Naive thymus-derived CD4-positive, alpha-beta T cell (primary cell): ENCODE measurements at regions not wholly inside any gene's neighbourhood (a gene's known extent, or its start where the extent isn't known, plus 50 kb on each side); places are given as distances from the start of the nearest gene placed in this dataset.

Source experiments
- ATAC-seq: fragments of 150-1000 bp; cut with Tn5 transposase; 2 replicates; pipeline ENCODE4 v1.10.0; 2021; ENCODE audit warnings: mild to moderate bottlenecking, moderate library complexity
- CTCF ChIA-PET: fragments of 350-600 bp; sonication (Branson Sonifier 250); formaldehyde crosslinking; loops from one replicate; lab custom pipeline; 2021; ENCODE audit warnings: antibody characterized with exemption; lab: Charles Lee
- POLR2A ChIA-PET: fragments of 350-600 bp; sonication (Branson Sonifier 250); formaldehyde crosslinking; loops from one replicate; lab custom pipeline; 2021; ENCODE audit warnings: antibody characterized with exemption, inconsistent platforms; lab: Charles Lee
- DNase-seq, 9 donors: peaks; one replicate each; pipeline versions ENCODE4 v3.0.0 to v3.0.0-alpha.2; 2020 to 2022; ENCODE audit warnings: mixed read lengths in 1 of 9
- H3K27ac ChIP-seq: one replicate; pipeline ENCODE4 v1.7.0; 2013; ENCODE audit warnings: mild to moderate bottlenecking, low read depth, low read length, moderate library complexity
- H3K27me3 ChIP-seq, 2 donors: one replicate each; pipeline ENCODE4 v1.7.0; 2013; ENCODE audit warnings: low read length in 2 of 2, mild to moderate bottlenecking in 2 of 2, moderate library complexity in 2 of 2; ENCODE audit not compliant: control insufficient read depth in 2 of 2, insufficient read depth in 2 of 2
- H3K36me3 ChIP-seq, 3 experiments: 1 replicate in 2 of 3; 2 replicates in 1 of 3; pipeline ENCODE4 v1.7.0; 2013; ENCODE audit warnings: low read length in 3 of 3, mild to moderate bottlenecking in 3 of 3, moderate library complexity in 1 of 3; ENCODE audit not compliant: insufficient read depth in 3 of 3, control insufficient read depth in 2 of 3
- H3K4me1 ChIP-seq, 2 donors: one replicate each; pipeline ENCODE4 v1.7.0; 2013; ENCODE audit warnings: low read length in 2 of 2, mild to moderate bottlenecking in 2 of 2, moderate library complexity in 1 of 2; ENCODE audit not compliant: control insufficient read depth in 2 of 2, insufficient read depth in 2 of 2
- H3K4me3 ChIP-seq: 2 replicates; pipeline ENCODE4 v1.7.0; 2013; ENCODE audit warnings: mild to moderate bottlenecking, low read length
- H3K9me3 ChIP-seq, 3 experiments: 1 replicate in 2 of 3; 2 replicates in 1 of 3; pipeline ENCODE4 v1.7.0; 2013; ENCODE audit warnings: low read length in 3 of 3; ENCODE audit not compliant: control insufficient read depth in 2 of 3
- H3K27ac Mint-ChIP-seq, 9 donors: one replicate each; pipeline ENCODE4 v1.8.0; 2020 to 2022; ENCODE audit warnings: mixed read lengths in 9 of 9, mild to moderate bottlenecking in 8 of 9, moderate library complexity in 5 of 9, inconsistent platforms in 2 of 9
- H3K27me3 Mint-ChIP-seq, 5 donors: one replicate each; pipeline ENCODE4 v1.8.0; 2021 to 2022; ENCODE audit warnings: mixed read lengths in 5 of 5, mild to moderate bottlenecking in 1 of 5
- H3K36me3 Mint-ChIP-seq, 5 donors: one replicate each; pipeline ENCODE4 v1.8.0; 2020 to 2022; ENCODE audit warnings: mixed read lengths in 5 of 5, mild to moderate bottlenecking in 3 of 5, inconsistent platforms in 1 of 5
- H3K4me1 Mint-ChIP-seq, 7 donors: one replicate each; pipeline ENCODE4 v1.8.0; 2020 to 2022; ENCODE audit warnings: mixed read lengths in 7 of 7, mild to moderate bottlenecking in 3 of 7, inconsistent platforms in 1 of 7
- H3K4me3 Mint-ChIP-seq, 10 donors: one replicate each; pipeline ENCODE4 v1.8.0; 2020 to 2022; ENCODE audit warnings: mild to moderate bottlenecking in 10 of 10, mixed read lengths in 10 of 10, moderate library complexity in 6 of 10, inconsistent platforms in 2 of 10
- H3K9me3 Mint-ChIP-seq, 11 donors: one replicate each; pipeline ENCODE4 v1.8.0; 2020 to 2022; ENCODE audit warnings: mixed read lengths in 11 of 11, mild to moderate bottlenecking in 4 of 11, inconsistent platforms in 1 of 11, moderate library complexity in 1 of 11
- intact Hi-C, 2 donors: fragments of 100-400 bp; cut with micrococcal nuclease; formaldehyde crosslinking; loops; one replicate each; pipeline ENCODE4 v1.15.1; 2023

DNA sequence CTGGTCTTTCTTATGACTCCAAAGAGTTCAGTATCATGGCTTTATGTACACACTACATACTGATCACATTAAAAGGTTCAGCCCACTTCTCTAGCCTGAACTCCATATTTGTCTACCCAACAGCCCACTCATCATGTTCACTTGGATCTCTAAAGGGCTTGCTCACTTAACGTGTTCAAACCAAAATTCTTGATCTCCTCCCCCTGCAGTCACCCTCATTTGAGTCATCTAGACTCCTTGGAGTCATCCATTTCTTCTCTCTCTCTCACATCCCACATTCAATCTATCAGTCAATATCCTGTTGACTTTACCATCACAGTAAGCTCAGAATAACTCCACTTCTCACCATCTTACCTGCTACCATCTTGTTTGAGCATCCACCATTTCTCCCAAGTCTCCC lies 148.4 kb upstream of the ARID2 start:
- Mint-ChIP-seq H3K27me3 (peaks cover 0 to 10% (median 3%) of the 10 kb centered on the region in 5 donors), H3K36me3 (no peaks in the 10 kb centered on the region), H3K27ac (no peak overlapping the region), H3K4me1 (peaks cover 0 to 5% (median 2%) of the 10 kb centered on the region in 7 donors), H3K9me3 (peaks cover 0 to 7% (median 0%) of the 10 kb centered on the region in 11 donors), H3K4me3 (no peak overlapping the region)
- POLR2A ChIA-PET: no interaction called here
- no peaks in the 10 kb centered on the region for H3K27me3 ChIP-seq
- H3K27ac ChIP-seq: no peak overlapping the region
- H3K36me3 ChIP-seq: no peaks in the 10 kb centered on the region
- no peak overlapping the region for H3K4me3 ChIP-seq
- ATAC-seq (no peak), DNase-seq (no peak)
- intact Hi-C loops: no loop called here
- CTCF ChIA-PET: no interaction called here
- H3K9me3 ChIP-seq: no peaks in the 10 kb centered on the region
- no peaks in the 10 kb centered on the region for H3K4me1 ChIP-seq

- no peaks in the 10 kb centered on the region for H3K36me3 ChIP-seq
- peaks cover 0 to 10% (median 3%) of the 10 kb centered on the region in 5 donors for H3K27me3 Mint-ChIP-seq
- H3K27ac ChIP-seq: no peak overlapping the region
- H3K4me1 Mint-ChIP-seq: no peaks in the 10 kb centered on the region
- H3K4me1 ChIP-seq: no peaks in the 10 kb centered on the region
- no peak for DNase-seq
- intact Hi-C loops: no loop called here
- no peaks in the 10 kb centered on the region for H3K9me3 ChIP-seq
- CTCF ChIA-PET: interaction anchor here (1.1 kb wide), 1 partner anchor 11 kb away, joined by 3 read pairs; no protein-coding TSS in a partner anchor
- ATAC-seq: no peak
- peaks cover 0 to 7% (median 0%) of the 10 kb centered on the region in 11 donors for H3K9me3 Mint-ChIP-seq
- H3K4me3 Mint-ChIP-seq: no peak overlapping the region
- no peak overlapping the region for H3K27ac Mint-ChIP-seq
- POLR2A ChIA-PET: no interaction called here
- H3K36me3 Mint-ChIP-seq: no peaks in the 10 kb centered on the region
- no peaks in the 10 kb centered on the region for H3K27me3 ChIP-seq
- no peak overlapping the region for H3K4me3 ChIP-seq
These were observed 147.0 kb upstream of the ARID2 start for GRCh38 chr12:45582536-45582935.

DNA sequence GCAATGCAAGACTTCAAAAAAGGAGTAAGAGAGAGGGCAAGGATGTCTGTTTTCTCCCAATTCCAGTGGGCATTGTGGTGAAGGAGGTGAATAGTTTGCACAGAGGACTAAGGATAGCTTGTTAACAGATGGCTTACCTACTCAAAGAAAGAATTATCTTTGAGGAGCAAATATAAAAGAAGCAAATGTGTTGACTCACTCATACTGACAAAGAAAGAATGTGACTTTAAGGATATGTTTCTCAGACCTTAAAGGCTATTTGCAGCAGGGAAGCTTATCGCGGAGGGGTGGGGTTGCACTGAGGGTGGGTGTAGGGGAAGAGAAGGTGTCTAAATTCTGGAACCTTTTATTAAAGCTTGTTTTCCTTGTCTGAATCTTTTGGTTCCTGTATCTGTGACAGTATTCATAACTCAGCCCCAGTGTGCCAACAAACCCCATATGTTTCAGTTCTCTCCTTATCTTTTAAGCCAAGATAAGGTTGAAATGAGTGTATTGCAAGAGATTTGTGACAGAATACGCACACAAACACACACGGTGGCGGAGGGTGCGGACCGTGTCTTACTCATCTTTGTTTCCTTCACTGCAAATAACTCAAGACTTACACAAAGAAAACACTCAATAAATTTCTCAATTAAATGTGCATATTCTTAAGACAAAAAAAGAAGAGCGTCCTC lies 146.4 kb upstream of the ARID2 start:
- Mint-ChIP-seq H3K36me3 (no peaks in the 10 kb centered on the region), H3K4me3 (no peak overlapping the region), H3K27me3 (peaks cover 0 to 10% (median 3%) of the 10 kb centered on the region in 5 donors), H3K9me3 (peaks cover 0 to 7% (median 0%) of the 10 kb centered on the region in 11 donors), H3K4me1 (no peaks in the 10 kb centered on the region), H3K27ac (no peak overlapping the region)
- no peaks in the 10 kb centered on the region for H3K27me3 ChIP-seq
- ChIA-PET CTCF (interaction anchor here (0.6 to 1.1 kb wide), 2 partner anchors 11 to 122 kb away, joined by 3 read pairs; no protein-coding TSS in a partner anchor), POLR2A (no interaction called here)
- intact Hi-C loops: no loop called here
- ATAC-seq (peak; percentile 55), DNase-seq (no peak)
- no peak overlapping the region for H3K27ac ChIP-seq
- H3K9me3 ChIP-seq: no peaks in the 10 kb centered on the region
- H3K4me3 ChIP-seq: no peak overlapping the region
- no peaks in the 10 kb centered on the region for H3K4me1 ChIP-seq
- no peaks in the 10 kb centered on the region for H3K36me3 ChIP-seq

DNA sequence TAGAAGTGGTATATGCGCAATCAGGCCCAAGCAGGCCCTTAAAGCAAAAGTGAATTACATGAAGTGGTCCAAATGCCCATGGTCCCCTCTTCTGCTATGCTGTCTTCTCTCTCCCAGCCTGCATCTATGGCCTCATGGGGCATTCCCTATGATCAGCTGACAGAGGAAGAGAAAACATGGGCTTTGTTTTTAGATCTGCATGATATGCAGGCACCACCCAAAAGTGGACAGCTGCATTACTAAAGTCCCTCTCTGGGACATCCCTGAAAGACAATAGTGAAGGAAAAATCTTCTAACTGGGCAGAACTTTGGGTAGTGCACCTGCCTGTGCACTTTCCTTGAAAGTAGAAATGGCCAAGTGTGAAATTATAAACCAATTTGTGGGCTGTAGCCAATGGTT lies 145.2 kb upstream of the ARID2 start:
- ATAC-seq (no peak), DNase-seq (no peak)
- Mint-ChIP-seq H3K27me3 (peaks cover 0 to 10% (median 3%) of the 10 kb centered on the region in 5 donors), H3K9me3 (peaks cover 0 to 7% (median 0%) of the 10 kb centered on the region in 11 donors), H3K27ac (no peak overlapping the region), H3K36me3 (no peaks in the 10 kb centered on the region), H3K4me3 (no peak overlapping the region), H3K4me1 (no peaks in the 10 kb centered on the region)
- intact Hi-C loops: no loop called here
- no peaks in the 10 kb centered on the region for H3K9me3 ChIP-seq
- no peak overlapping the region for H3K27ac ChIP-seq
- POLR2A ChIA-PET: no interaction called here
- H3K27me3 ChIP-seq: no peaks in the 10 kb centered on the region
- H3K4me1 ChIP-seq: no peaks in the 10 kb centered on the region
- CTCF ChIA-PET: no interaction called here
- no peaks in the 10 kb centered on the region for H3K36me3 ChIP-seq
- H3K4me3 ChIP-seq: no peak overlapping the region

GRCh38 chr12:45585522-45586230 lies 143.8 kb upstream of the ARID2 start:
- Histone ChIP-seq H3K9me3 (no peaks in the 10 kb centered on the region), H3K4me1 (no peaks in the 10 kb centered on the region), H3K4me3 (no peak overlapping the region), H3K27ac (no peak overlapping the region), H3K36me3 (no peaks in the 10 kb centered on the region), H3K27me3 (no peaks in the 10 kb centered on the region)
- intact Hi-C loops: no loop called here
- ATAC-seq (no peak), DNase-seq (no peak)
- peaks cover 0 to 10% (median 5%) of the 10 kb centered on the region in 5 donors for H3K27me3 Mint-ChIP-seq
- H3K4me1 Mint-ChIP-seq: no peaks in the 10 kb centered on the region
- peaks cover 0 to 7% (median 0%) of the 10 kb centered on the region in 11 donors for H3K9me3 Mint-ChIP-seq
- ChIA-PET POLR2A (interaction anchor here (0.6 kb wide), 1 partner anchor 47 kb away, joined by 3 read pairs; no protein-coding TSS in a partner anchor), CTCF (no interaction called here)
- H3K36me3 Mint-ChIP-seq: peaks cover 0 to 2% (median 0%) of the 10 kb centered on the region in 5 donors
- no peak overlapping the region for H3K27ac Mint-ChIP-seq
- no peak overlapping the region for H3K4me3 Mint-ChIP-seq

DNA sequence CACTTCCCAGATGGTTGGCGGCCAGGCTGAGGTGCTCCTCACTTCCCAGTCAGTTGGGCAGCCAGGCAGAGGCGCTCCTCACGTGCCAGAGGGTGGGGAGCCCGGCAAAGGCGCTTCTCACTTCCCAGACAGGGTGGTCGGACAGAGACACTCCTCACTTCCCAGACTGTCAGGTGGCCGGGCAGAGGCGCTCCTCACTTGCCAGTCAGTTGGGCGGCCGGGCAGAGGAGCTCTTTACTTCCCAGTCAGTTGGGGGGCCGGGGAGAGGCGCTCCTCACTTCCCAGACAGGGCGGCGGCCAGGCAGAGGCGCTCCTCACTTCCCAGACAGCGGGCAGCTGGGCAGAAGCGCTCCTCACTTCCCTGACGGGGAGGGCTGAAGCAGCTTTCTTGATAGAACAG lies 143.0 kb upstream of the ARID2 start:
- H3K4me1 ChIP-seq: no peaks in the 10 kb centered on the region
- Mint-ChIP-seq H3K4me3 (no peak overlapping the region), H3K36me3 (peaks cover 0 to 2% (median 0%) of the 10 kb centered on the region in 5 donors), H3K27ac (no peak overlapping the region), H3K27me3 (peaks cover 0 to 10% (median 5%) of the 10 kb centered on the region in 5 donors), H3K9me3 (peaks cover 0 to 2% (median 0%) of the 10 kb centered on the region in 11 donors), H3K4me1 (no peaks in the 10 kb centered on the region)
- no peaks in the 10 kb centered on the region for H3K36me3 ChIP-seq
- no peak for DNase-seq
- ChIA-PET POLR2A (interaction anchor here (0.6 kb wide), 1 partner anchor 1399 kb away, joined by 6 read pairs; no protein-coding TSS in a partner anchor), CTCF (no interaction called here)
- no peaks in the 10 kb centered on the region for H3K27me3 ChIP-seq
- intact Hi-C loops: no loop called here
- ATAC-seq: no peak
- no peaks in the 10 kb centered on the region for H3K9me3 ChIP-seq
- no peak overlapping the region for H3K27ac ChIP-seq
- no peak overlapping the region for H3K4me3 ChIP-seq
